NCI-H748 (cell line): ENCODE measurements at regions not wholly inside any gene's neighbourhood (a gene's known extent, or its start where the extent isn't known, plus 50 kb on each side); places are given as distances from the start of the nearest gene placed in this dataset.
"Not testable (repeated sequence)": the region's sequence is repeated elsewhere in the genome, so short reads cannot be mapped to it uniquely, and the experiment has no call there.

ENCODE experiments used
- DNase-seq: peaks from one replicate; lab custom pipeline; 2025; ENCODE audit not compliant: unreplicated experiment; lab: John Stamatoyannopoulos, UW

DNA sequence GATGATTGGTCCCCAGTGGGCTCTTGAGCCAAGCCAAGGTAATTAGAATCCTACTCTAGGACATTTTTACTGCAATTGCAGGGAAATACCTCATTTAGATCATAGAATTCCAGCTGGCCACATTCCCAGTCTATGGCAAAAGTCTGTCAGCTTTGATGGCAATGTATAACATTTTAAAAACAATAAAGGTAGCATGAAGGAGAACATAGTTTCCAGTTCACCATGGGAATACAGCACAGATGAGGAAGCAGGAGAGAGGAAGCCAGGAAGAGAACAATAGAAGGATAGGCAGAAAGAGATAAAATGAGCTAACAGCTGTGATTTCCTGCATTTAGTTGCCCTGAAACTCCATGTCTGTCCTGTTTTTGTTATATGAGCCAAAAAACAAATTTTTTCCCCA, 897.3 kb upstream of the DDX18 start:
- no peak for DNase-seq

DNA sequence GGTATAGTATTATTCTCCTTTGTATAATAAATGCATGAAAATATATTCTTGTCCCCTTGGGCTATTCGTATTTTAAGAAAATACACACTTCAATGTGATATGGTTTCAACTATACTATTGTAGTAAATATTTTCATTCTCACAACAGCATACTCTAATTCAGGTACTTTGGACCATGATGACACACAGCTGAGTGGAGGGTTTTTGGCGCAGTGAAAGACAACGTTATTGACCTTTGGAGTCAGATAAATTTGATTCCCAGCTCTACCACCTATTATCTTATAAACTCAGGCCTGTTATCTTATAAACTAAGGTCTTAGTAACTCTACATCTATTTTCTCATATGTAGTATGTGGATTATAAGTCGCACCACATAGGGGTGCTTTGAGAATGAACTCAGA, 895.9 kb upstream of the DDX18 start:
- no peak for DNase-seq

DNA sequence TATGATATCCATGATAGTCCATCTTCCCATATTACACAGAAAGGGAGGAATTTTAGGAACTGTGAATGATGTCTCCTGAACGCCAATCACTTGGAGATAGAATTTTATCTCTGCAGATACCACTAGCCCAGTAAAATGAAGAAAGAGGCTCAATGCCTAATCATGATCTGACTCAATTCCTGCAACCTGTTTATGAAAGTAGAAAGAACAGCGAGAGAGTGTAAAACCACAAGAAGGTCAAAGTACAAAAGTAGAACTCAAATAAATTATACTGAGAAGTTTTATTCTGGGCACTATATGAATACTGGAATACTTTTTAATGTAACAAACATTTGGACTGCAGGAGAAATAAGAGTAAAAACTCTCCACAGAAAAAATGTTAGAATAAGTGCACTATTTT, 892.1 kb upstream of the DDX18 start:
- DNase-seq: no peak

DNA sequence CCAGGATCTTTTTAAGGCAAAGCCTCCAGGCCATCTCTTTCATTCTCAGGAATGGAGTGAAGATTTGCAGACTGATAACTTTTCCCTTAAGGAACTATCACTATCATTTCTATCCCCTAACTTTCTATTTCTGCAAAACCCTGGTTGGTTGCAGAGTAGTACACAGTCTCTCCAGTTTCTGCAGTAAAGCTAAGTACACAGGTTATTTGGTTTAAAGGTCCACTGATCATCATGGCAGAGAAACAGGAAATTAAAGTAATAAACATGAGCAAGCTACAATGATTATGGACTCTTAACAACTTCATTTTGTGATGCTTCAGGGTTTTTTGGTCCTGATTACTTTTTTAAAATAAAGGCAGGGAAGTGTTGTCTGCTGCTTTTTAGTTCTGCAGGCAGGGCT, 890.0 kb upstream of the DDX18 start:
- DNase-seq: no peak

DNA sequence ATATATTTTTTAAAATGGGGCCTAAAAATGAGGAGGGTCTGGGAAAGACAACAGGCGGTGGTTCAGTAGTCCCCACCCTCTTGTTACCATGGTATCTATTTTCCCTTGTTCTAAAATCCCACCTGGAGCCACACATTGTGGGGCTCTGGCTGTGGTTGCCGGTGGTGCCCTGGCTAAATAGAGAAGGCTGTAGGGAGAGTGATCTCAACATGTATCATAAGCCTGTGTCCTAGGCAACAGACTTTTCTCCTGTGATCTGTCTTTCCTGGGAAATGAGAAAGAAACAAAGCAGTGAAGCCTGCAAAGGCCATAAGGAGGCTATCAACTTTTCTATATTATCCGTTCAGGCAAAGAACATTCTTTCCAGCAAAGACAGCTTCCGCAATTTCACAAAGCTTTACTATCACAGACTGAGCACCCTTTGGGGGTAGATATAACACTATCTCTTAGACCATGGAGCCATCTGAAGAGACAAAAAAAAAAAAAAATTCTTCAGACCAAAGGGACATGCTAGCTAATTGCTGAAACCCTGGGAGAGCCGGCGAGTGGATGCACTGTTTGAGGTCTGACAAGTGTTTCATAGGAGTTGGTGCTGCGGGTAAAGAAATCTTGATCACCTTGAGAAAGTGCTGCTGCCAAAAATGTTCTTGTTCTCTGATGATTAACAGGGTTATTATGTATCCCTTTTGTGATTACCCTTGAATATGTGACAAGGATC, 879.2 kb upstream of the DDX18 start:
- no peak for DNase-seq

DNA sequence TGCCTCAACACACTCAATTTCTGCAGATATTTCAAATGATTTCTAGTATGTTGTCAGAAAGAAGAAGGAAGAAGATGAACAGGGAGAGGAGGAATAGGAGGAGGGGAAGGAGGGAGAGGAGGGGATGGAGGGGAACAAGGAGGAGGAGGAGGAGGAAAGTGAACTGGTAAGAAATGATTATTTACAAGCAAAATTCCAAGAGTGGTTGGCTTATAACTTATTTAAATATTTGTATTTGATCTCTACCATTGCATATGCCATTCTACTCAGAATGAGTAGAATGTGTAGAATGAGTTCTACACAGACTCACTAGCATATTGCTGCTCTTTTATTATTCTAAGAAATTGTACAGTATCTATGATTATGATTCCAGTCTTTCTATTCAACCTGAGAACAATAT, 866.2 kb upstream of the DDX18 start:
- DNase-seq: no peak

DNA sequence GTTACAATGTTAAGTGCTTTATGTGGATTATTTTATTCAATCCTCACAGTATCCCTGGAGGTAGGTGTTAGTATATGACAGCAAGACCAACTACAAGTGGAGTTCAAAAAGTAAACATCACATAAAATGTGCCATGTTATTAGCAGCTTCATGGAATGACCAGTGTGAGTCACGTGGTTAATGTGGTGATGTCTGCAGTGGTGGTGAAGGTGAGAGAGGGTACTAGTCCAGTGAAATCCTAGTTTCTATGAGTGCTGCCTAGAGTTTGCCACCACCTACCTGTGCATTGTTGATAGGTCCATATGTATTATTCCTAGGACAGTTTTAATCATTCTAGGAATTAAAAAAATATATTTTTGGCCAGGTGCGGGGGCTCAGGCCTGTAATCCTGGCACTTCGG, 865.2 kb upstream of the DDX18 start:
- no peak for DNase-seq

DNA sequence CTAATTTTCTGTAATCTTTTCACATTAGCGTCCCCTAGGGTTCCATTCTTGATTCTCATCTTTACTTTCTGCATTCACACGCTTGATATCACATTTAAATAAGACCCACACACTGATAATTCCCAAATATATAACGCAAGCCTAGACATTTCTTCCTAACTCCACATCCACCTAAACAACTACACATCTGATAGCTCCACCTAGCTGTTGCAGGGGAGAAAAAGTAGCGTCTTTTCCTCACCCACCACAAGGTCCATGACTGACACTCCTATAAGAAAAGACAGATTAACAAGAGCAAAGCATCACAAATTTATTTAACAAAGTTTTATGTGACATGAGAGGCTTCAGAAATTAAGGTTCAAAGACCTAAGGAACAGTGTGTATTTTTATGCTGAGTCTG, 862.2 kb upstream of the DDX18 start:
- DNase-seq: peak; percentile 23

DNA sequence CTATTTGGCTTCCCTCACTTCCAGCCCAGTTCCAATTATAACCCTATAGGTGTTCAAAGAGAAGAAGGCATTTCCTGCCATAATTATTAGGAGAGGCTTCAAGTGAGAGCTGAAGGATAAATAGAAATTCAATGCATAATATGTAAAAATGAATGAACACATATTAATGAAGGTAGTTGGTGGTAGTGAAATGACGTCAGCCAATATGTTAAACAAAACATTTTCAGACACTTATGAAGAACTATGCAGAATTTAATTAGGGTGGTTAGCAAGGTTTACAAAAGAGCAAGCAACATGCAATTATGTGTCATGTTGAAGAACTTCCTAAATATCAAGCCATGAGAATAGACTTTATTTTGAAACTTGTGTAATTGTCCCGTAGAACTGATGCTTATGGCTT, 858.8 kb upstream of the DDX18 start:
- DNase-seq: no peak

DNA sequence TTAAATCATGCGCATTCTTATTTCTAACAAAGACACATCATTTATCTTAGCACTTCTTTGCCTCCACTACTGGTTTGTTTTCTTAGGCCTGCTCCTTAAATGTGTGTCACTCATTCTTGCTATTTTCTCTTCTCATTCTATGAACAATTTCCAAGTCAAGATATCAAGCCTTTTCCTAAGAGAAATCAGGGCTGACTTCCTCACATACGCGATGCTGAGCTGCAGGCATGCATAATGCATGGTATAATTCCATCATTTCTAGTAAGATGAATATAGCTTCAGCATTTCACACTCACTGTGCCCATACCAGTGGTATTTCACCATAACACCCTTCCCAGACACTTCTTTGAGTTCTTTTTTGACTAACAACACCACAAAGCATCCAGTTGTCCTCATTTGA, 838.9 kb upstream of the DDX18 start:
- DNase-seq: no peak

DNA sequence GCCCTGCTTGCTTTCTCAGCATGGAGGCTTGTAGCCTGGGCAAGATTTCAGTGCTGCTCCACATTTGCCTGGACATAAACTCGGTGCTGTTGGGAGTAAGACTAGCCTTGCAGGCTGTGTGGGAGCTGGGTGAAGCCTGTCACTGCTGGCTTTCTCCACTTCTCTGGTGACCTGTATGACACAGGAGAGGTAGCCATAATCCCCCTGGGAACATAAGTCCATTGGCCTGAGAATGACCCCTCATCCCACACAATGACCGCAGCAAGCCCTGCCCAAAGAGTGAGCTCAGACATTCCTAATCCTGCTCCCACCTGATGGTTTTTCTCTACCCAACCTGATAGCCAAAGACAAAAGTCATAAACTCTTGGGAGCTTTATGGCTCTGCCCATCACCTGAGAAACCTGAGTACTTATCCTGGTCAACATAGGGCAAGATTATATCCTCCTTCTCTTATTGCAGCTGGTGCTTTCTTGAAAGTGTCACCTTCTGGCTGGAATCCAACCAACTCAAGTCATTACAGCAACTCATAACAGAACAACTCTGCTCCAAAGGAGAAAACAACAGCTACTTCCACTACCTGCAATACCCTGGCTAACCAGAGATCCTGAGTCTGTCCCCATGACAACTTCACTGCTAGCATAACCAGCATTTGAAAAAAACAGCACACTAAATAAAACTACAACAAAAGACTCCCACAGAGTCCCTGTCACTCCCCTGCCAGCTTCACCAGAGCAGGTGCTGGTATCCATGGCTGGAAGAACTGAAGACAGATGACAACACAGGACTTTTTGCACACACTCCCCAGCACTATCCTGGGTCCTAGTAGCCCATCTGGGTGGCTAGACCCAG, 834.4 kb upstream of the DDX18 start:
- DNase-seq: peak; percentile 84

DNA sequence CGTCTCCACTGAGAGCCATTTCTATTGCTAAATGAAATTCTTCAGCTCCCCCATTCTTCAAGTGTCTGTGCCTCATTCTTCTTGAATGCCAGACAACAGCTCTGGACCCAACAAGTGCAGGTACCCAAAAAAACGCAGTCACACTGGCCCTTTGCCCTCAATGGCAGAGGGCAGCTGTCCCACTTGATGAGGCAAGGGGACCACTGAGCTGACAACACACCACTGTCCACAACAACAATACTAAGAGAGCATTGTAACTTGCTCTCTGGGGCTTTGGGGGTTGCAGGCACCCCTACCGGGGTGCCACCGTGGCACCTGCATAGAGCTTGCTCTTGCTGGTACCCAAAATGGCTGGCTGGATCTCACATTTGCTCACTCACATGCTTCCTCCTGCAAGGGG, 827.0 kb upstream of the DDX18 start:
- no peak for DNase-seq

DNA sequence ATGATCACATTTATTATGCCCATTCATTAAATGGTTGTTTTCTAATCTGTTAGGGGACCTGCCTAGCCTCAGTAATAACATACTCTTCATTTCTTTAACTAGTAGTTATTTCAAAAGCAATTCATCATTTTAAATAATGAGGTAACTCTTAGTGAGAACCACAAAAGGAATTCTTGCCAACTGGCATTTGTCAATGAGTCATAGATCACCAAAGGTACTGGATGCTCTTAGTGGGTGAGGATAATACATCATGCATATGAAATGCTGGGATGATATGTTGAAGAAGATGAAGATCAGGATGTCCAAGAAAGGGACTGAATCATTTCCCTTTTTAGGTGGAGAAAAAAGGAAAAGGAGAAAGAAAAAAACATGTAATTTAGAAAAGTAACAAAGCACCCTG, 826.2 kb upstream of the DDX18 start:
- DNase-seq: no peak

DNA sequence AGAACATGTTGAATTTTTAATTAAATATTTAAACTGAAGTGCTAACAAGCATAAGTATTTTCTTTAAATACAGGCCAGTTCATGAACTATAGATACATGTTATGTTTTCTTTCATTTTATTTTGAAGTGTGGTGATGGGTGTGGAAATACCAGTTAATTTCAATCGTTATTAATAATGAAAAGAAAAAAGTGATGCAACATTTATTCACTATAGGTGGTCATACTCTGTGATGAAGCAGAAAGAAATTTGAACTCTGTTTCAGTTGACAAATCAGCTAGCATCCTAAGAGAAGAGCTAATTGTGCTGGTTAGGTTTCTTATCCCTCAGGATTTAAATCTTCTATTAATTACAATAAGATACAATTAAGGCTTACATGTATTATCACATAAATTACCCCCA, 795.1 kb upstream of the DDX18 start:
- no peak for DNase-seq

DNA sequence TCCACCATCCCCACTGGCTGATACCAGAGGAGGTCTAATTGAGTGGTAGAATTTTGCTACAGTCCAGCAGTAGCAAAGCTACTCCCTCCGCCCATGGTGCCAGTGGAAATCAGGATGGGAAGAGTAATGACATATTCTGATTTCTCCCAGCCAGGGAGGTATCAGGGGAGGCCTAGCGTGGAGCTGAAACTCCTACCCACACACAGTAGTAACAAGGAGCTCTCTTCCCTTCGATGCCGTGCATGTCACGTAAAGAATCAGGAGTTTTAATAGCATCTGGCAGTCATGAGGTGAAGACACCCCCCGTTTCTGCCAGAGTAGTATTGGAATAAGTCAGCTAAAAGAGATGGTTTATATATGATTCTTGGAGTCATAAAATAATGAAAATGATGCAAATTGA, 786.8 kb upstream of the DDX18 start:
- DNase-seq: no peak

DNA sequence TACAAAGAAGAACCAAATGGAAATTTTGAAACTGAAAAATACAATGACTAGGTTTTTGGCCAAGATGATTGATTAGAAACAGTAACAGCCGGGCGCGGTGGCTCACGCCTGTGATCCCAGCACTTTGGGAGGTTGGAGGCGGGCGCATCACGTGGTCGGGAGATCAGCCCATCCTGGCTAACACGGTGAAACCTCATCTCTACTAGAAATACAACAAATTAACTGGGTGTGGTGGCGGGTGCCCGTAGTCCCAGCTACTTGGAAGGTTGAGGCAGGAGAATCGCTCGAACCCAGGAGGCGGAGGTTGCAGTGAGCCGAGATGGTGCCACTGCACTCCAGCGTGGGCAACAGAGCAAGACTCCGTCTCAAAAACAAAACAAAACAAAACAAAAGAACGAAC, 785.8 kb upstream of the DDX18 start:
- DNase-seq: not testable (repeated sequence)

DNA sequence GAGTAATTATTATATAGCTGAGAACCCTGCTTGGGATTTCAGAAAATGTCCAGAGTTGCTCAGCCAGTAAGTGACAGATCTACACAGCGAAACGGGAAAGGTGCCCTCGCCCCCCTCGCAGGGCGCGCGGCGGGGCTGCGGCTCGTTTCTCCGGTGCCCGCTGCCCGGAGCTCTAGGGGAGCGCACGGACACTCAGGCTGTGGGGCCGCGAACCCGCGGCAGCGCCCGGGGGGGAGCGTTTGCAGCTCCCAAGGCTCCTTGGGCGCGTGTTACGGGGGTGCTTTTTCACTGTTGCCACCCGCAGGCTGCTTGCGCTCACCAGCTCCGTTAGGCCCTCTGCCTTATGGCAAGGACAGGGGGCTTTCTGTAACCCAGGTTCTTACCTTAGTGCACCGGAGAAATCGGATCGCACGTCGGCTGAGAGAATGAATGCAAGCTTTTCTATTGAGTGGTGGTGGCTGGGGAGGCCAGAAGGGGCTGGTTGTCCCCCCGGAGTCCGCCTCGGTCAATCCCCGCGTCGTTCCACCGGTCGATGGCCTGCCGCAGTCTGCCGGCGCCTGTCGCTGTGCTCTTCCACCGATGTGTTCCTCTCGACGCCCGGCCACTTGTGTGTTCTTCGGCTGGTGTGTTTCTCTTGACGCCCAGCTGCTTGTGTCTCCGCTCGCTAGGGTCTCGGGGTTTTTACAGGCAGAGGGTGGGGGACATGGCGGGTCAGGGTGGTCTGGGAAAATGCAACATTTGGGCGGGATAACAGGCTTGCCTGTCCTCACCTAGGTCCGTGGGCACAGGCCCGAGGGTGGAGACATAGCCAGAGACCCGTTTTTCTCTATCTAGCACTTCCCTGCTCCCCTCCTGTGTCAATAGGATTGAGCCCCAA, 758.8 kb upstream of the DDX18 start:
- DNase-seq: no peak

DNA sequence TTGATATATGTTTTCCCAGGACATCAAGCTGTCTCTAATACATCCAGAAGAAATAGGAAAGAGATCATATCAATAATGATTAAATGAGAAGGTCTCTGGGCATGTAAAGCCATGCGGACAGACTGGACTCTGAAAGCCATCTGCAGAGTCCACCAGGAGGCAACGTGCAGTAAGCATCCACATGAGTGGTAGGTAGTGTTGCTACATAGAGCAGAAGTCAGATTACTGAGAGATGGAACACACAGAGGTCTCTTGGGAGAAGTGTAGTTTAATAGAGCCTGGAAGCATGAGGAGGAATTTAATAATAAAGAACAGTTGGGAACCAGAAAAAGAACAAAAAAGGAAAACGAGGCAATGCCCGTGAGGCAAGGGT, 758.1 kb upstream of the DDX18 start:
- no peak for DNase-seq

DNA sequence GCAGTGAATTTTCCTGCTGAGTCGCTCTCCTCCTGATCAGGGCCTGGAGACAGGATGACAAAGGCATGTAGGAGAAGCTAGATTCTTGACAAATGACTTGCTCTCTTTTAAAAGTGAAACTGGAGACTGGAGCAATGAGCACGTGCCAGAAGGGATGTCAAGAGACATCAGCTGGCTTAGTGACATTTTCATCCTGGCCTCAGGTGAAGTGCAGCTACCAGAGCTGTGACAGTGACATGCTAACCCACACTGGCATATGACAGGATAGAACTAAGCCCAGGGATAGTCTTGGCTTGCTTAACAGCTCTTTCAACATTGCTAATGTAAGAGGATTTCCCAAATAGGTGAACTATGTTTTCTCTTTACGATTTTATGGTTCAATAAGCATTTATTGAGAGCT, 757.5 kb upstream of the DDX18 start:
- DNase-seq: peak; percentile 9

DNA sequence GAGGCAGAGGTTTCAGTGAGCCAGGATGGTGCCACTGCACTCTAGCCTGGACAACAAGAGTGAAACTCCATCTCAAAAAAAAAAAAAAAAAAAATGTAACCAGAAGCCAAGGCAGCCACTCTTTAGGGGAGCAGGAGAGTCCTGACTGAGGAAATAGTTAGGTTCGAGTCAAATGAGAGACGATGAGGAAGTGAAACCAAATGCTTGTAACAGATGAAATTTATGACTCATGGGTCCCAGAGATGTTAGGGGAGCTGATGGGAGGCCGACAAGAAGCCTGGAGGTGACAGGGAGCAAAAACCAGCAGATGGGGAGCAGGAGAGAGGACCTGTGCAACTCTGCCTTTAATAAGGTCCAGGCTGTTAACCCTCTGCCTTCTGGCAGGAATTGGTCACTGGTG, 756.1 kb upstream of the DDX18 start:
- DNase-seq: no peak

DNA sequence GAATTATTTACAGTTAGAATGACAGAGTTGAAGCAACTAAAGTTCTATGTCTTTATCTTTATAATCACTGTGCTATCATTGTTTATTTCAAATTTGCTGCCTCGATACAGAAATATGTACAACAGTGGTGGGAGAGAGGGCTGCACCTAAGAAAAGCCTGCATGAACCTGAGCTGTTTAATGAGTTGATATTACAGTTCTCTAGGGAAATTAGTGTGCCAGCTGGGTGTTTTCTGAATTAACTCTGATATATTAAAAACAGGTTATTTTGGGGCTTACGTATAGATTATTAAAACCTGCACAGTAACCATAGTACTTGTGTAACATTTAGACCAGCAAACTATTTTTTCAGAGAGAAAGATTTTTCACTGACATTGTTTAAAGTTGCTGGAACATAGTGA, 750.5 kb upstream of the DDX18 start:
- DNase-seq: no peak

DNA sequence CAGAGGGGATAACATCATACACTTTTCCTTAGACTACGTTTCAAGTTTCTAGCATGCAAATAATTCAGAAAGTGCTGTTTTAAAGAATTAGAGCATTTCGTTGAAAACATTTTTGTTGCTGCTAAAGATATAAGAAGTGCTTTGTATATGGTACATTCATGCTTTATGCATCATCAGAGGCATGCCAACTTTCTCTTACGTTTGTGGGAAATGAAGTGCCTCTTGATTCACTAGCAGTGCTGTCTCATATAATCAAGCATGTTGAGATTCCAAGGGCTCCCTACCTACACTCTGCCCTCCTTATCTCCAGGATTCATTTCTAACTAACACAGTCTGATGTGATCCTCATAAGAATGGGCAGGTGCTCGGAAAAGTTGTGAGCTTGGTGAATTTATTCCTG, 748.6 kb upstream of the DDX18 start:
- DNase-seq: no peak
